ENCODE measurements at regions not wholly inside any gene's neighbourhood (a gene's known extent, or its start where the extent isn't known, plus 50 kb on each side); places are given as distances from the start of the nearest gene placed in this dataset.

DNA sequence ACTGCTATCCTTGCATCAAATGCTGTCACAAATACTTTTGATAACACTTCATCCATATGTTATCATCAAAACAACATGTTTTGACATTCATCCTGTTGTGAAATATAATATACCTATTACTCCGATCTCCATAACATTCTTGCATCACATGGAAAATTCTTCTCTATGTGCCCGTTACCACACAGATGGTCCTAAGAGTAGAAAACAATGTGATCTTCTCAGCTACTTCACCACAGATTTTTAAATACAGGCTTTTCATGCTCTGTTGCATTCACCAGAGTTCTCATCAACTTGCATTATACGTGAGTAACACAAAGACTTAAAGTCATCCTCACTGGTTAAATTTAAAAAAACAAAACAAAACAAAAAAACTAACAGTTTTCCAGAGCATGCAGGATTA lies 1603.3 kb upstream of the ZEB2 start:
- Histone ChIP-seq H2AFZ (ENCODE audit: low read depth, low read length) (no peak overlapping the region), H3K4me2 (ENCODE audit: low read length) (no peak overlapping the region), H3K27me3 (ENCODE audit: insufficient read depth, low read length) (no peaks in the 10 kb centered on the region), H3K27ac (ENCODE audit: low read depth, low read length) (no peak overlapping the region), H3K9me3 (ENCODE audit: insufficient read depth, low read depth, low read length) (no peaks in the 10 kb centered on the region), H3K79me2 (ENCODE audit: insufficient read depth, low read length) (no peaks in the 10 kb centered on the region), H3K4me3 (ENCODE audit: insufficient read depth, low read depth, low read length) (no peak overlapping the region), H3K4me1 (ENCODE audit: insufficient read depth, low read length) (peaks cover 5% of the 10 kb centered on the region), H3K9ac (ENCODE audit: low read length) (no peak overlapping the region), H3K36me3 (ENCODE audit: insufficient read depth, low read length) (no peaks in the 10 kb centered on the region), H4K20me1 (ENCODE audit: insufficient read depth, low read length) (no peaks in the 10 kb centered on the region)
- no peak overlapping the region for H3K4me3 Mint-ChIP-seq (ENCODE audit: unreplicated experiment)
- no peak overlapping the region for H3K27ac Mint-ChIP-seq (ENCODE audit: unreplicated experiment)
- FAIRE-seq = no peak
- no peaks in the 10 kb centered on the region for H3K36me3 Mint-ChIP-seq (ENCODE audit: low read depth, unreplicated experiment)
- peaks cover 8% of the 10 kb centered on the region for H3K4me1 Mint-ChIP-seq (ENCODE audit: low read depth, unreplicated experiment)
- no peaks in the 10 kb centered on the region for H3K9me3 Mint-ChIP-seq (ENCODE audit: unreplicated experiment)
- DNase-seq (ENCODE audit: low read depth) = peak; percentile 18
- no peak for TF ChIP-seq EZH2 (IDR thresholded peaks at IDR 0.05; ENCODE audit: insufficient read depth, low read length)
- TF ChIP-seq, protein P1, sequence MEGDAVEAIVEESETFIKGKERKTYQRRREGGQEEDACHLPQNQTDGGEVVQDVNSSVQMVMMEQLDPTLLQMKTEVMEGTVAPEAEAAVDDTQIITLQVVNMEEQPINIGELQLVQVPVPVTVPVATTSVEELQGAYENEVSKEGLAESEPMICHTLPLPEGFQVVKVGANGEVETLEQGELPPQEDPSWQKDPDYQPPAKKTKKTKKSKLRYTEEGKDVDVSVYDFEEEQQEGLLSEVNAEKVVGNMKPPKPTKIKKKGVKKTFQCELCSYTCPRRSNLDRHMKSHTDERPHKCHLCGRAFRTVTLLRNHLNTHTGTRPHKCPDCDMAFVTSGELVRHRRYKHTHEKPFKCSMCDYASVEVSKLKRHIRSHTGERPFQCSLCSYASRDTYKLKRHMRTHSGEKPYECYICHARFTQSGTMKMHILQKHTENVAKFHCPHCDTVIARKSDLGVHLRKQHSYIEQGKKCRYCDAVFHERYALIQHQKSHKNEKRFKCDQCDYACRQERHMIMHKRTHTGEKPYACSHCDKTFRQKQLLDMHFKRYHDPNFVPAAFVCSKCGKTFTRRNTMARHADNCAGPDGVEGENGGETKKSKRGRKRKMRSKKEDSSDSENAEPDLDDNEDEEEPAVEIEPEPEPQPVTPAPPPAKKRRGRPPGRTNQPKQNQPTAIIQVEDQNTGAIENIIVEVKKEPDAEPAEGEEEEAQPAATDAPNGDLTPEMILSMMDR (IDR thresholded peaks at IDR 0.05; ENCODE audit: insufficient read depth, low read depth, low read length) = no peak
- H3K27me3 Mint-ChIP-seq (ENCODE audit: low read depth, unreplicated experiment) = no peaks in the 10 kb centered on the region

- Histone ChIP-seq H3K27ac (ENCODE audit: low read depth, low read length) (no peak overlapping the region), H3K27me3 (ENCODE audit: insufficient read depth, low read length) (no peaks in the 10 kb centered on the region), H3K4me2 (ENCODE audit: low read length) (no peak overlapping the region), H2AFZ (ENCODE audit: low read depth, low read length) (no peak overlapping the region), H3K36me3 (ENCODE audit: insufficient read depth, low read length) (no peaks in the 10 kb centered on the region), H3K4me3 (ENCODE audit: insufficient read depth, low read depth, low read length) (no peak overlapping the region), H4K20me1 (ENCODE audit: insufficient read depth, low read length) (no peaks in the 10 kb centered on the region), H3K79me2 (ENCODE audit: insufficient read depth, low read length) (no peaks in the 10 kb centered on the region), H3K4me1 (ENCODE audit: insufficient read depth, low read length) (peaks cover under 1% of the 10 kb centered on the region), H3K9ac (ENCODE audit: low read length) (no peak overlapping the region), H3K9me3 (ENCODE audit: insufficient read depth, low read depth, low read length) (no peaks in the 10 kb centered on the region)
- no peaks in the 10 kb centered on the region for H3K9me3 Mint-ChIP-seq (ENCODE audit: unreplicated experiment)
- H3K4me3 Mint-ChIP-seq (ENCODE audit: unreplicated experiment) = no peak overlapping the region
- FAIRE-seq (no peak), DNase-seq (ENCODE audit: low read depth) (no peak)
- no peaks in the 10 kb centered on the region for H3K27me3 Mint-ChIP-seq (ENCODE audit: low read depth, unreplicated experiment)
- H3K36me3 Mint-ChIP-seq (ENCODE audit: low read depth, unreplicated experiment) = no peaks in the 10 kb centered on the region
- peaks cover 6% of the 10 kb centered on the region for H3K4me1 Mint-ChIP-seq (ENCODE audit: low read depth, unreplicated experiment)
- no peak overlapping the region for H3K27ac Mint-ChIP-seq (ENCODE audit: unreplicated experiment)
- no peak for TF ChIP-seq EZH2 (IDR thresholded peaks at IDR 0.05; ENCODE audit: insufficient read depth, low read length)
Observed at GRCh38 chr2:146119586-146119985, 1599.7 kb upstream of the ZEB2 start.

GRCh38 chr2:146108993-146109392 lies 1589.1 kb upstream of the ZEB2 start:
- H3K27ac Mint-ChIP-seq (ENCODE audit: unreplicated experiment) = no peak overlapping the region
- H3K79me2 ChIP-seq (ENCODE audit: insufficient read depth, low read length) = no peaks in the 10 kb centered on the region
- H3K27ac ChIP-seq (ENCODE audit: low read depth, low read length) = no peak overlapping the region
- H3K4me3 ChIP-seq (ENCODE audit: insufficient read depth, low read depth, low read length) = no peak overlapping the region
- H2AFZ ChIP-seq (ENCODE audit: low read depth, low read length) = no peak overlapping the region
- FAIRE-seq = no peak
- no peaks in the 10 kb centered on the region for H3K36me3 Mint-ChIP-seq (ENCODE audit: low read depth, unreplicated experiment)
- no peak overlapping the region for H3K4me3 Mint-ChIP-seq (ENCODE audit: unreplicated experiment)
- H3K4me1 ChIP-seq (ENCODE audit: insufficient read depth, low read length) = no peaks in the 10 kb centered on the region
- no peak overlapping the region for H3K4me2 ChIP-seq (ENCODE audit: low read length)
- no peaks in the 10 kb centered on the region for H3K36me3 ChIP-seq (ENCODE audit: insufficient read depth, low read length)
- no peaks in the 10 kb centered on the region for H3K9me3 ChIP-seq (ENCODE audit: insufficient read depth, low read depth, low read length)
- no peaks in the 10 kb centered on the region for H4K20me1 ChIP-seq (ENCODE audit: insufficient read depth, low read length)
- no peaks in the 10 kb centered on the region for H3K9me3 Mint-ChIP-seq (ENCODE audit: unreplicated experiment)
- H3K27me3 Mint-ChIP-seq (ENCODE audit: low read depth, unreplicated experiment) = no peaks in the 10 kb centered on the region
- DNase-seq (ENCODE audit: low read depth) = peak; percentile 29
- TF ChIP-seq EZH2 (IDR thresholded peaks at IDR 0.05; ENCODE audit: insufficient read depth, low read length) = no peak
- TF ChIP-seq, protein P1 (IDR thresholded peaks at IDR 0.05; ENCODE audit: insufficient read depth, low read depth, low read length) = no peak
- no peak overlapping the region for H3K9ac ChIP-seq (ENCODE audit: low read length)
- no peaks in the 10 kb centered on the region for H3K27me3 ChIP-seq (ENCODE audit: insufficient read depth, low read length)
- no peaks in the 10 kb centered on the region for H3K4me1 Mint-ChIP-seq (ENCODE audit: low read depth, unreplicated experiment)

Measured in astrocyte (in vitro differentiated cells and primary cell).